ENCODE measurements at regions not wholly inside any gene's neighbourhood (a gene's known extent, or its start where the extent isn't known, plus 50 kb on each side); places are given as distances from the start of the nearest gene placed in this dataset.

DNA sequence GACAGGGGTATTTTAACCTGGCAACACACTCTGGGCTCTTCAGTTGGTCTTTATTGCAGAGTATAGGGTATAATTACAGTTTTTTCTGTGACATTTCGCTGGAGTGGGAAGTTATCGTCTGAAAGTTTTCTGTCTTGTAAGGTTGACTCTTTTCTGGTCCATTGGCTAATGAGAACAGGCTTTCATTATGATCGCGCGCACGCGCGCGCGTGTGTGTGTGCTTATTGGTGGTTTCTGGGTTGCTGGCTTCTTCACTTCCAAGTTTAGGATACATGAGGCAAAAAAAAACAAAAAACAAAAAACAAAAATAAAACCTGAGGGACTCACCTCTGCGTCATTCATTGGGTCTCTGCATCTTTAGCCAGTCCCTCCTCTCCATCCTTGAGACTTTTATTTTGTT lies 68.7 kb upstream of the MYOCD start:
- DNase-seq = no peak

DNA sequence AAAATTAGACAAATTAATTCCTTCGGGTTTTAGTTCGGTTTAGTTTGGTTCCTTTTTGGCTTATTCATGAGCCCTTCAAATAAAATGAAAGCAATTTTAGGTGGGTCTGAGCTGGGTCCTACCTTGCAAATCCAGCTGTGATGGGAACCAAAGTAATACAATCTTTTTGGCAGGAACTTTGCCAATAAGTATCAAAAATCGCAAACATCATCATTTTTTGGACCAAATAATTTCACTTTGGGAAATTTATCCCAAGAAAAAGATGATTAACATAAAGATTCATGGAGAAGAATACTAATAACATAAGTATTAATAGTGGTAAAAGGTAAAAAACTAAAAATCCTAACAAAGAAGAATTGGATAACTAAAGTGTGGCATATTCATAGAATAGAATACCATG lies 67.8 kb upstream of the MYOCD start:
- DNase-seq = no peak

DNA sequence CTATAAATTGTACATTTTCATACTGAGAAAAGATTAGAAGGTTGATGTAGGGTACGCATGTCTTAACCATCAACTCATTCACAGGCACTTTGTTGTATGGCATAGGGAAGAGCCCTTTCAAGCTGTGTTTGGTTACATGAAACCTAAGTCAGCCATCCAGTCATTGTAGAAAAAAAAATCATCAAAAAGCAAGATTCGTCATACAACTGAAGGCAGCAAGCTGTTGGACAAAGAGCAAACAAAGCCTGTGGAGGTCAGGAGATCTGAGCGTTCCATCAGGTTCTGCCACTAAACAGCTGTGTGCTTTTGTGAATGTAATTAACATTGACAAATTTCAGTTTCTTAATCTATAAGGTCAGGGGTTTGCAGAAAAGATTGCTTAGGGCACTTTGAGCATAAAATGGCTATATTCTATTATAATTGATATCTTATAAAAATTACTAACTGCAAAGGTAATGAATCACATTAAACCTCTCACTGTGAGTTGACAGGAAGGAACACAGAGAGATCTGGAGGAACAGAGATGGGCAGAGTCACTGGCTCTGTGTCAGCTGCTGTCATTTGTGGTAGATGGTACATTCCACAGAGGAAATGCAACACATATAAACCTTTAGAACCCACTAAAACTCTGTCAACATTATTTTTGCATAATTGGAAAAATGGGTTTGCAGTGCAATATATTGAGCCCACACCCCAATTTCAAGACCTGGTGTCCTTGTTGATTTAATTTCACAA lies 66.3 kb upstream of the MYOCD start:
- no peak for DNase-seq

DNA sequence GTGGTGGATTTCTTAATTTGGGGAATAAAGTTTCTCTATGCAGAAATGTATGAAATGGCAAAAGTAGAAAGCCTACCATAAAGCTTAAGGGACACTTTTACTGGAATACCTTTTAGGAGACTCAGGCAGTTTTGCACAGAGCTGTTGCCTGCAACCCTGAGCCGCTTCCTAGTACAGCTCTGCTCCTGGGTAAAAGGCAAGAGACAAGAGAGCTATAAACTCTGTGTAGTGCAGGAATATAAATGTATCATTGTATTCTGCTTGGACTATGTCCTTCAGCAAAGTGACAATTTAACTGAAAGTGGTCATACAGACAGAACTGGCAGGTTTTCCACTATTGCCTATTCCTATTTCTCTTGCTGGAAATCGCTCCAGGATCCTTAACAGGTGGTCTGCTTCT lies 65.3 kb upstream of the MYOCD start:
- no peak for DNase-seq

DNA sequence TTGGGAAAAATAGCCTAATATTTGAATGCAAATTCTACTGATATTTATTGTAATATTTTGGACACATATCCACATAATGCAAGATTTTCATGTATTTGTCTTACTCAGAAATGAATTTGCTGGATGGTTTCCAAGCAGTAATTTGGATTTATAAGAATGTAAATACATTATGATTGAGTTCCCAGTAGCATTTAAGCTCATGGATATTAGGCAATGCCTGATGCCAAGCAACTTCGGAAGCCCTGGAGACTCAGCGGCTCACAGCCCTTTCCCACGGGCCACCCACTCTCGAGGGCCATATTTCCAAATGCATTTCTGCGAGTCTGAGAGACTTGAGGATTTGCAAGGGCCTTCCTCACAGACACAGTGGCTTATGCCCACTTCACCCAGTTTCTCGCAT lies 62.1 kb upstream of the MYOCD start:
- no peak for DNase-seq

DNA sequence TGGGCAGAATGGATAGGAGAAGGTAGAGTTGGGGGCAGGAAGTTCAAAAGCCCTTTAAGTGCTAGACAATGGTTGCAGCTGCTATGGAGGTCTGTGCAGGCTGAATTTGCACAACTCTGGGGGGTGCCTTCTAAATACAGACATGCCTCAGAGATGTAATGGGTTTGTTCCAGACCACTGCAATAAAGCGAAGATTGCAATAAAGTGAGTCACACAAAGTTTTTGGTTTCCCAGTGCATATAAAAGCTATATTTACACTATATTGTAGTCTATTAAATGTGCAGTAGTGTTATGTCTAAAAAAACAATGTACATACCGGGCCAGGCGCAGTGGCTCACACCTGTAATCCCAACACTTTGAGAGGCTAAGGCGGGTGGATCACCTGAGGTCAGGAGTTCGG lies 60.5 kb upstream of the MYOCD start:
- DNase-seq = no peak

DNA sequence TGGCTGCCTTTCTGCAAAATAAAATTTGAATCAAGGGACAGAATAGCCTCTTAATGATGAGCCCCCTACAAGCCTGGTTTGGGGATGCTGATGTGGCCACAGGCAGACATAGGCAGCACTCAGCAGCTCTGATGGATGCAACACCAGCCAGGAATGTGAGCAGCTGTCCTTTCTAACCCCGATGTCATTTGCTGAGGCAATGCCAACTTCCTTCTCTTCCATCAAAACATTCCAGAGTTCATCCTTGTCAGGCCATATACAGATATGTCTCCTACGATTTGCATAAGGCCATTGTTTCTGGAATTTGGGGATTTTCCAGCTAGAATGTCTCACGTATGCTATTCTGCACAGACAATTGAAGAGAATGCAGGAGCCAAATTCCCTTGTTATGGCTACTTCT lies 52.1 kb upstream of the MYOCD start:
- no peak for DNase-seq

Data from inflammatory macrophage treated with lipopolysaccharide for 1 hour (primary cell).